ENCODE measurements at regions not wholly inside any gene's neighbourhood (a gene's known extent, or its start where the extent isn't known, plus 50 kb on each side); places are given as distances from the start of the nearest gene placed in this dataset.

GRCh38 chr10:23516530-23516929, 77.7 kb downstream of the OTUD1 start:
- H3K4me3 ChIP-seq (ENCODE audit: low read depth, low read length) = no peak overlapping the region
- TF ChIP-seq CTCF (IDR thresholded peaks at IDR 0.05; ENCODE audit: insufficient read depth, low read depth, low read length) = peak; percentile 55
- DNase-seq (ENCODE audit: low read depth) = peak; percentile 22

- no peak overlapping the region for H3K4me3 ChIP-seq (ENCODE audit: low read depth, low read length)
- TF ChIP-seq CTCF (IDR thresholded peaks at IDR 0.05; ENCODE audit: insufficient read depth, low read depth, low read length) = no peak
These were observed 78.3 kb downstream of the OTUD1 start for GRCh38 chr10:23517155-23517554.

GRCh38 chr10:23521735-23522134, 82.9 kb downstream of the OTUD1 start:
- TF ChIP-seq CTCF (IDR thresholded peaks at IDR 0.05; ENCODE audit: insufficient read depth, low read depth, low read length) = no peak
- H3K4me3 ChIP-seq (ENCODE audit: low read depth, low read length) = no peak overlapping the region
- no peak for DNase-seq (ENCODE audit: low read depth)

More at GRCh38 chr10:23517155-23517554, 78.3 kb downstream of the OTUD1 start:
- DNase-seq (ENCODE audit: low read depth) = no peak

- no peak overlapping the region for H3K4me3 ChIP-seq (ENCODE audit: low read depth, low read length)
- no peak for DNase-seq (ENCODE audit: low read depth)
- no peak for TF ChIP-seq CTCF (IDR thresholded peaks at IDR 0.05; ENCODE audit: insufficient read depth, low read depth, low read length)
These were observed 83.5 kb downstream of the OTUD1 start for GRCh38 chr10:23522345-23522744.

- peak; percentile 16 for TF ChIP-seq CTCF (IDR thresholded peaks at IDR 0.05; ENCODE audit: insufficient read depth, low read depth, low read length)
- DNase-seq (ENCODE audit: low read depth) = no peak
- H3K4me3 ChIP-seq (ENCODE audit: low read depth, low read length) = no peak overlapping the region
These were observed 84.4 kb downstream of the OTUD1 start for GRCh38 chr10:23523251-23523650.

GRCh38 chr10:23525406-23525805, 86.5 kb downstream of the OTUD1 start:
- TF ChIP-seq CTCF (IDR thresholded peaks at IDR 0.05; ENCODE audit: insufficient read depth, low read depth, low read length) = peak; percentile 42
- no peak overlapping the region for H3K4me3 ChIP-seq (ENCODE audit: low read depth, low read length)
- peak; percentile 30 for DNase-seq (ENCODE audit: low read depth)

- no peak for DNase-seq (ENCODE audit: low read depth)
- no peak overlapping the region for H3K4me3 ChIP-seq (ENCODE audit: low read depth, low read length)
- TF ChIP-seq CTCF (IDR thresholded peaks at IDR 0.05; ENCODE audit: insufficient read depth, low read depth, low read length) = no peak
These were observed 89.5 kb downstream of the OTUD1 start for GRCh38 chr10:23528419-23528818.

Measured in fibroblast of villous mesenchyme (primary cell).